Posterior cingulate gyrus (tissue), 11 donors: ENCODE measurements at regions not wholly inside any gene's neighbourhood (a gene's known extent, or its start where the extent isn't known, plus 50 kb on each side); places are given as distances from the start of the nearest gene placed in this dataset.
"Not testable (repeated sequence)": the region's sequence is repeated elsewhere in the genome, so short reads cannot be mapped to it uniquely, and the experiment has no call there.

ENCODE experiments used
- DNase-seq, 10 donors: peaks; one replicate each; pipeline versions ENCODE4 v3.0.0 to v3.0.0-alpha.2; 2020 to 2021; ENCODE audit warnings: mixed read lengths in 3 of 10
- intact Hi-C: fragments of 100-400 bp; cut with DNase I; formaldehyde crosslinking; loops from one replicate; pipeline ENCODE4 v1.15.1; 2023

DNA sequence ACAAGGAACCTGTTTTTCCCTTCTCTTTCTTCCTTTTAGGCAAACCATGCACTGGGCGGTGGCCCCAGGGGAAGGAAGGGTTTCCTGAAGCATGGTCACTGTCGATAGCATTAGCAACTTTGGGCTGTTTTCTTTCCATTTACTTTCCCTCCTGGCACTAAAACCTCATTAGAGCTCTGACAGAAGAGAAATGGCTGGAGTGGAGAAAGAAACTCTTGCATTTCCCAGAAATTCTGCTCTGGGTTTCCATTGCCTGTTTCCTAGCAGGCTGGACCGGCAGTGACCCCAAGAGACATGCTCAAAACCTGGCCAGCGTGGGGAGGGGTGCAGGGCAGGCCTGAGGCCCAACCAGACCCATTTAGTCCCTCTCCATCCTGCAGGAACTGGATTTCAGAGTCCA, 230.7 kb upstream of the CCL2 start:
- DNase-seq: peak in 5 of 10 donors; percentile 6 to 45 (median 21)
- intact Hi-C loops: no loop called here

GRCh38 chr17:34024806-34025551, 230.1 kb upstream of the CCL2 start:
- DNase-seq: no peak
- intact Hi-C loops: no loop called here

GRCh38 chr17:34030601-34031000, 224.5 kb upstream of the CCL2 start:
- intact Hi-C loops, DNase-seq: not testable (repeated sequence)

DNA sequence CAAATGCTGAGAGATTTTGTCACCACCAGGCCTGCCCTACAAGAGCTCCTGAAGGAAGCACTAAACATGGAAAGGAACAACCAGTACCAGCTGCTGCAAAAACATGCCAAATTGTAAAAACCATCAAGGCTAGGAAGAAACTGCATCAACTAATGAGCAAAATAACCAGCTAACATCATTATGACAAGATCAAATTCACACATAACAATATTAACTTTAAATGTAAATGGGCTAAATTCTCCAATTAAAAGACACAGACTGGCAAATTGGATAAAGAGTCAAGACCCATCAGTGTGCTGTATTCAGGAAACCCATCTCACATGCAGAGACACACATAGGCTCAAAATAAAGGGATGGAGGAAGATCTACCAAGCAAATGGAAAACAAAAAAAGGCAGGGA, 222.8 kb upstream of the CCL2 start:
- DNase-seq, intact Hi-C loops: not testable (repeated sequence)

DNA sequence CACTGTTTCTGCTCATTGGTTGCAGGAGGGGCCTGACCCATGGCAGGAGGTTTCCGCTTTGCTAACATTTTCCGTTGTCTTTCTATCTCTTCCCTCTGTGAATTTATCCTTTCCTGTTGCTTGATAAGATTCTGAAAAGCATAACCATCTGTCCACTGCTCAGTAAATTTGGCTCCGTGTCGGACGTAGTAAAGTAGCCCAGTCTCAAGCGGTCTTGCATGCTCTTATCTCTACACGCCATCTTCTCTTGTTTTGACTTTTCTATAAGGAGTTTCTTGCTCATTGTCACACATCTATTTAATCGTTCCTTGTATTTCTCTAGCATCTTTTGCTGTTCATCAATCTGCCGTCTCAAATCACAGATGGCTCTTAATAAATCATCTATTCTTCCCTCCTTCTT, 216.3 kb upstream of the CCL2 start:
- DNase-seq, intact Hi-C loops: not testable (repeated sequence)

GRCh38 chr17:34039213-34039612, 215.9 kb upstream of the CCL2 start:
- DNase-seq, intact Hi-C loops: not testable (repeated sequence)

- DNase-seq, intact Hi-C loops: not testable (repeated sequence)
Measured at GRCh38 chr17:34039759-34040555, 215.1 kb upstream of the CCL2 start.

DNA sequence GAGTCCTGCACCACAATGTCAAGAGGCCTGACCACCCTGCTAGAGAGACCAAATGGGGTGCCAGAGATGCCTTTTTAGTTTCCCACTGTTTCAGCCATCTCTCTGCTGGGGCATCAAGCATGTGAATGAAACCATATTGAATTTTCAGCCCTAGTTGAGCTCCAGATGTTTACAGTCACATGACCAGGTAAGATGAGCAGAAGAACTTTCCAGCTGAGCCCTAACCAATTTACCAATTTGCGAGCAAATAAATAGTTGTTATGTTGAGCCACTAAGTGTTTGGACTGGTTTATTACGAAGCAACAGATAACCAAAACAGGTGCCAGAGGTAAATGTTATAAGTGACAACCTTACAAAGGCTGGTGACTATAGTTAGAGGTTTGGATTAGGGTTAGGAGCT, 209.1 kb upstream of the CCL2 start:
- no peak for DNase-seq
- intact Hi-C loops: no loop called here

- no peak for DNase-seq
- intact Hi-C loops: no loop called here
Measured at GRCh38 chr17:34051046-34051445, 204.0 kb upstream of the CCL2 start.

DNA sequence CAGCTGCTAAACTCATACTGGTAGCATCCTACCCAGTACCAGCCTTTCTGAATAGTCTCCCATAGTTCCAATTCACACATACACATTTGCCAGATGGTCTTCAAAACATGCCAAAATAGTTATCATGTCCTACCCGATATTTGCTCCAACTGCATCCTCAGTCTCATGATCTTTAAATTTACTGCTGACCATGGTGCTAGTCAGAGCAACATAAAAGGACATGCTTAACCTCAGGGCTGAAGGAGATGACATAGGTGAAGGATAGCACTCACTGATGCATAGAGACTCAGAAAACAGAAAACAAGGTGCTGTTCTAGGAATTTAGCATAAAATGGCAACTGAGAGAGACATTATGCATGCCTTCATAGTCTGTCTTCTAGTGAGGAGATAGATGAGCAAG, 200.6 kb upstream of the CCL2 start:
- no peak for DNase-seq
- intact Hi-C loops: no loop called here

DNA sequence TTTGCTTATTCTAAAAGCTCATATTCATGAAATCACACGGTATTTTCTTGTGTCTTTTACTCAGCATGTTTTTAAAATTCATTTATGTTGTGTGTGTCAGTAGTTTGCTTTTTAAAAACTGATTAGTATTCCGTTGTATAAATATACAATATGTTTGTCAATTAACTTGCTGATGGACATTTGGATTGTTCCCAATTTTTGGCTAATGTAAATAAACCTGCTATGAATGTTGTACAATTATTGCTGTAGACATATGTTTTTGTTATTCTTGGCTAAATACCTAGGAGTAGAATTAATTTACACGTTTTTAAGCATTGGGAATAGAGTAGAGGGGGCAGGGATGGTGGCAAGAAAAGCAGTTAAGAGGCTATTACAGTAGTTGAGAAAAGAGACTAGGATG, 199.5 kb upstream of the CCL2 start:
- DNase-seq: no peak
- intact Hi-C loops: no loop called here

- intact Hi-C loops: no loop called here
- DNase-seq: peak in 1 of 10 donors; percentile 56
Measured at GRCh38 chr17:34059423-34060220, 195.5 kb upstream of the CCL2 start.

GRCh38 chr17:34066528-34066927, 188.6 kb upstream of the CCL2 start:
- intact Hi-C loops: no loop called here
- no peak for DNase-seq

- no peak for DNase-seq
- intact Hi-C loops: no loop called here
Measured at GRCh38 chr17:34067011-34067410, 188.1 kb upstream of the CCL2 start.

DNA sequence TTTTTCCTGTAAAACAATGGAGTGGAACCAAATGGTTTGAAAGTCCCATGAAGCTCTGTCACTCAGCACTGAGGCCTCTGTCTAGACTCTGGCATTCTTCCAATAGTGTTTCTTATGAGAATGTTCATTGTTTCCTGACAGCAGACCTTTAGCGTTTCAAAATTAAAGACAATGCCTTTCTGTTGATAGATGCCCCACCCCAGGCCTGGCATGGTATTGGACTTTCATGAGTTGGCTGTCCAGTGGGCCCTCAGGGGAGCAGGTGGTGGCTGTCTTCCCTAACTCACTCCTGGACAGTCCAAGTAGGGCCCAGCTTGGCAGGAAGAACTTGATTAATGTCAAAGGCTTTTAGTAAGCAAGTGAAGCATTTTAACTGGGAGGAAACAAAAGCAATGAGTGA, 186.5 kb upstream of the CCL2 start:
- intact Hi-C loops: no loop called here
- peak in 1 of 10 donors; percentile 14 for DNase-seq

DNA sequence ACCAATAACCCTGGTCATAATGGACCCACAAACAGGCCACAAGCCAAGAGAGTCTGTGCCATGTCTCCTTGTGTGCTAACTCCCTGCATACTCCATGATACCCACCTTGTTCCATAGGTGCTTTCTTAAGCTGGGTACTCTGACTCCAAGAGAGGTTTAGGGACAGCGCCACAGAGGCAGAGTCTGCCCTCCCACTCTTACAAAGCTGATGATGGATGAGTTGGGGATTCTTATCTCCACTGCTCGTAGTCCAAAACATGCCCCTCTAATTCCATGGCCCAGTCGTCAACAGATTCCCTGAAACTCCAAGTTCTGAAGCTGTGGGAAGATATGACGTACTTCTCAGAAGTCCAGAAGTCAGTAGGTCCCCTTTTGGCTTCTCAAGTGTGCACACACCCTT, 184.4 kb upstream of the CCL2 start:
- intact Hi-C loops: no loop called here
- no peak for DNase-seq

DNA sequence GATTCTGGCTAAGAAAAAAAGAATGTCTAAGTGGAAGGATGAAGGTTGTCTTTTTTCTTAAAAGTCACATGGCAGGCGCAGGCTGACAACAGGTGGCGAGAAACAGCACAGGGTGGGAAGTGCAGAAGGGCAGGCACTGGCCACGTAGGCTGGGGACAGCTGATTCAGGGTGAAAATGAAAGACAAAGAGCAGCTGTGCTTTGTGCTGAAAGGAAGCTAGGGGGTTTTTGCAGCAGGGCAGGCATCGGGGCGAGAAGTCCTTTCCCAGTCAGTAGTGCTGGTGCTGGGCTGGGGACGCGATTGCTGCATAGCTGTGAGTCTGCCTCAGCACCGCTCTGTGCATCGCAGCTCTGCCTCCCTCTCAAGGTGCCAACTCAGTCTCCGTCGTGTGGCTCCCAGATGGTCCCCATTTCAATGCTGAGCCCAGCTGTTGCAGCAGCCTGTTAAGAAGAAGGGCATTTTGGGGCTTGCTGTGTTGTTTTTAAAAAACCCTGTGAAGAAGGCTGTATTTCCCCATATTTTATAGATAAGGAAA, 183.1 kb upstream of the CCL2 start:
- intact Hi-C loops: no loop called here

GRCh38 chr17:34075076-34075475, 180.0 kb upstream of the CCL2 start:
- DNase-seq: no peak
- intact Hi-C loops: no loop called here

More for the DNA sequence above, 183.1 kb upstream of the CCL2 start:
- DNase-seq: peak in 2 of 10 donors; percentile 85

- peak in 5 of 10 donors; percentile 17 to 77 (median 34) for DNase-seq
- intact Hi-C loops: no loop called here
Measured at GRCh38 chr17:34076743-34077631, 178.1 kb upstream of the CCL2 start.

GRCh38 chr17:34081269-34081668, 173.8 kb upstream of the CCL2 start:
- DNase-seq: no peak
- intact Hi-C loops: no loop called here
